ENCODE measurements at regions not wholly inside any gene's neighbourhood (a gene's known extent, or its start where the extent isn't known, plus 50 kb on each side); places are given as distances from the start of the nearest gene placed in this dataset.

DNA sequence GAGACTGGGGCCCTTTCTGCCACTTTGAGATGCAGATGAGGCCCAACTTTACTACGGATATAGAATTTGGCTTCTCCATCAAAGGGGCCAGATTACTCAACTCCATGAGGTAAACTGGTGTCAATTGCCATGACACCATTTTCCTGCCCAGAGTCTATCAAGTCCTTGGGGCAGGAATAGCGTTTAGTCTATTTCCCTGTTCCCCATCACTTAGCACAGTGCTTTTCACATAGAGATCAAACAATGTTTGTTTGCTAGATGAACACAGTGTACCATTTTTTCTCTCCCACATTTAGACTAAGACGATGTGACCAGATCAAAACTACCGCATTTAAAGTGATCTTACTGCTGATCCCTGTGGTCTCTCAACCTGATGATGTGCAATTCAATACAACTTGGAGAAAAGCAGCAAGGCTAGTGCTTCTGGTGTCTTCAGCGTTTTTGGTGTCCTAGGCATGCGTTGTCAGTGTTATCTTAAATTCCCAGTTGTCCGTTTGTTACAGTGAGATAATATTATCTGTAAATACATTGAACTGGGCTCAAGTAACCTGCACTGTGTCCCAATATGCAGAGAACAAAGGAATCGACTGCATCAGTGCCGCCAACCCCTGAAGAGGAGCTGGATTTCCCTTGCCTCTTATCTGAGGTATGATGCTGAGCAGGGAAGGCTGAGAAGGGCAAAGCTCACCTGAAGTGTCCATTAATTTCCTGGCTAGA is 446.2 kb downstream of the PLK2 start:
- H2AK5ac ChIP-seq (ENCODE audit: low read depth, low read length): no peak overlapping the region
- H4K20me1 ChIP-seq (replicated peaks in 1 of 2; ENCODE audit: control insufficient read depth in 1 of 2, insufficient read depth in 2 of 2, low read length in 2 of 2): no peaks in the 10 kb centered on the region
- H2BK20ac ChIP-seq (ENCODE audit: low read length): no peak overlapping the region
- H3K27me3 ChIP-seq (replicated peaks in 1 of 4; ENCODE audit: control insufficient read depth in 3 of 4, extremely low read depth in 1 of 4, insufficient read depth in 3 of 4, low read length in 3 of 4): no peaks in the 10 kb centered on the region
- 93% methylated on average over 9 of the region's 9 CpGs; no CpG with 5 or more reads in 1 of the 2 experiments for WGBS, 2 experiments (ENCODE audit: extremely low coverage in 1 of 2, insufficient coverage in 1 of 2, insufficient read length in 1 of 2, insufficient replicate concordance in 2 of 2, low coverage in 1 of 2, low lambda C conversion rate in 2 of 2, missing lambda C conversion rate in 1 of 2)
- H3K4ac ChIP-seq (replicated peaks; ENCODE audit: insufficient read length, low read depth, low read length): no peak overlapping the region
- ChIA-PET CTCF (ENCODE audit: partially characterized antibody) (no interaction called here), POLR2A (ENCODE audit: partially characterized antibody) (no interaction called here)
- no peak overlapping the region for H2BK12ac ChIP-seq (ENCODE audit: low read depth, low read length)
- no peak overlapping the region for H3K14ac ChIP-seq (ENCODE audit: insufficient read length)
- H2BK15ac ChIP-seq (ENCODE audit: low read length): no peak overlapping the region
- H3K23ac ChIP-seq (ENCODE audit: insufficient read length): no peak overlapping the region
- H2AFZ ChIP-seq (ENCODE audit: low read length): no peak overlapping the region
- no peak overlapping the region for H3K4me2 ChIP-seq (ENCODE audit: insufficient read depth in 1 of 2, low read depth in 2 of 2, low read length in 2 of 2)
- H2BK120ac ChIP-seq (replicated peaks; ENCODE audit: low read depth, low read length): no peak overlapping the region
- no peaks in the 10 kb centered on the region for H3K23me2 ChIP-seq (ENCODE audit: low read depth, low read length)
- H3K56ac ChIP-seq (replicated peaks; ENCODE audit: insufficient read length, low read depth, low read length): no peak overlapping the region
- H3K18ac ChIP-seq (ENCODE audit: extremely low read depth, low read length): no peak overlapping the region
- H4K5ac ChIP-seq (ENCODE audit: insufficient read length, low read depth, low read length): no peak overlapping the region
- no peaks in the 10 kb centered on the region for H3K36me3 ChIP-seq (ENCODE audit: control insufficient read depth in 2 of 4, insufficient read depth in 4 of 4, low read length in 3 of 4)
- H3K79me2 ChIP-seq (ENCODE audit: control insufficient read depth in 1 of 2, insufficient read depth in 2 of 2, low read length in 2 of 2): no peaks in the 10 kb centered on the region
- no peak for DNase-seq (ENCODE audit: low read depth in 1 of 2, low spot score in 2 of 2)
- H3K79me1 ChIP-seq (ENCODE audit: low read depth, low read length): no peaks in the 10 kb centered on the region
- no peaks in the 10 kb centered on the region for H3K9me3 ChIP-seq (ENCODE audit: insufficient read depth in 2 of 2, low read depth in 1 of 2, low read length in 1 of 2)
- H3K27ac ChIP-seq (ENCODE audit: low read depth, low read length): no peak overlapping the region
- no peak overlapping the region for H3K4me3 ChIP-seq (ENCODE audit: extremely low read depth in 1 of 4, insufficient read depth in 2 of 4, low read depth in 3 of 4, low read length in 4 of 4)
- no peak overlapping the region for H4K8ac ChIP-seq (ENCODE audit: extremely low read depth, insufficient read depth, low read length)
- H3K4me1 ChIP-seq (replicated peaks in 1 of 4; ENCODE audit: control insufficient read depth in 3 of 4, insufficient read depth in 4 of 4, low read length in 3 of 4): peaks cover 0 to 2% (median 0%) of the 10 kb centered on the region in 4 experiments; a peak in 1 of 7 replicates
- H2BK5ac ChIP-seq (ENCODE audit: low read depth, low read length): no peak overlapping the region
- H4K91ac ChIP-seq (replicated peaks; ENCODE audit: insufficient read length, low read length): no peak overlapping the region
- no peak for FAIRE-seq
- no peak overlapping the region for H3K9ac ChIP-seq (replicated peaks in 1 of 4; ENCODE audit: extremely low read depth in 1 of 4, low read depth in 3 of 4, low read length in 3 of 4)
- TF ChIP-seq GABPA (IDR thresholded peaks at IDR 0.05; ENCODE audit: borderline replicate concordance, insufficient read depth, low read length) (no peak), CBX8 (IDR thresholded peaks at IDR 0.05; ENCODE audit: borderline replicate concordance, low read depth, low read length) (no peak), EP300 (IDR thresholded peaks at IDR 0.05; ENCODE audit: borderline replicate concordance in 1 of 2, low read depth in 2 of 2, low read length in 2 of 2) (no peak), SIRT6 (IDR thresholded peaks at IDR 0.05; ENCODE audit: low read length) (no peak), TAF1 (IDR thresholded peaks at IDR 0.05; ENCODE audit: low read depth, low read length) (no peak), CHD2 (IDR thresholded peaks at IDR 0.05; ENCODE audit: low read length) (no peak)
- TF ChIP-seq, protein P1, sequence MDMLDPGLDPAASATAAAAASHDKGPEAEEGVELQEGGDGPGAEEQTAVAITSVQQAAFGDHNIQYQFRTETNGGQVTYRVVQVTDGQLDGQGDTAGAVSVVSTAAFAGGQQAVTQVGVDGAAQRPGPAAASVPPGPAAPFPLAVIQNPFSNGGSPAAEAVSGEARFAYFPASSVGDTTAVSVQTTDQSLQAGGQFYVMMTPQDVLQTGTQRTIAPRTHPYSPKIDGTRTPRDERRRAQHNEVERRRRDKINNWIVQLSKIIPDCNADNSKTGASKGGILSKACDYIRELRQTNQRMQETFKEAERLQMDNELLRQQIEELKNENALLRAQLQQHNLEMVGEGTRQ (IDR thresholded peaks at IDR 0.05; ENCODE audit: low read length): no peak

Measured in H1 (cell line).